Right lobe of liver (tissue), 6 donors: ENCODE measurements at regions not wholly inside any gene's neighbourhood (a gene's known extent, or its start where the extent isn't known, plus 50 kb on each side); places are given as distances from the start of the nearest gene placed in this dataset.
"Not testable (repeated sequence)": the region's sequence is repeated elsewhere in the genome, so short reads cannot be mapped to it uniquely, and the experiment has no call there.

Experiments
- ATAC-seq, 4 donors: fragments of 200-7000 bp; cut with Tn5 transposase; one replicate each; pipeline ENCODE4 v1.9.1; 2020; ENCODE audit warnings: mild to moderate bottlenecking in 4 of 4, moderate library complexity in 4 of 4
- DNase-seq, 3 donors: peaks; one replicate each; pipeline ENCODE4 v3.0.0-alpha.2; 2020
- H3K27ac ChIP-seq, 3 donors: fragments of 200-600 bp; one replicate each; pipeline ENCODE4 v1.8.0; 2022
- H3K27me3 ChIP-seq, 2 donors: fragments of 200-600 bp; one replicate each; pipeline ENCODE4 v1.8.0; 2022
- H3K36me3 ChIP-seq, 4 donors: fragments of 200-600 bp; sonication (generic) in 1 of 4; one replicate each; pipeline versions ENCODE4 v1.5.1 to v1.8.0; 2017 to 2022; ENCODE audit warnings: control low read depth in 1 of 4
- H3K4me1 ChIP-seq, 4 donors: fragments of 200-600 bp; sonication (generic) in 1 of 4; one replicate each; pipeline versions ENCODE4 v1.5.1 to v1.8.0; 2017 to 2022; ENCODE audit warnings: control low read depth in 1 of 4
- H3K4me3 ChIP-seq, 3 donors: fragments of 200-600 bp; one replicate each; pipeline ENCODE4 v1.8.0; 2022
- H3K9me3 ChIP-seq, 4 donors: fragments of 200-600 bp; sonication (generic) in 1 of 4; one replicate each; pipeline versions ENCODE4 v1.5.1 to v1.8.0; 2017 to 2022; ENCODE audit warnings: control low read depth in 1 of 4
- CTCF ChIP-seq, 4 donors: fragments of 200-600 bp in 3 of 4; fragments of 450-650 bp in 1 of 4; IDR thresholded peaks; one replicate each; pipeline versions ENCODE4 v1.5.1 to v1.8.0; 2016 to 2022; ENCODE audit warnings: antibody characterized with exemption in 4 of 4, mild to moderate bottlenecking in 2 of 4
- POLR2A ChIP-seq: fragments of 450-650 bp; IDR thresholded peaks from one replicate; pipeline ENCODE4 v1.6.1; 2017; ENCODE audit warnings: antibody characterized with exemption, mild to moderate bottlenecking
- WGBS: methylation state at CpG from one replicate; pipeline ENCODE4 v1.1.6; 2018; ENCODE audit warnings: low coverage, low lambda C conversion rate; ENCODE audit not compliant: insufficient coverage; ENCODE audit errors: missing lambda C conversion rate; 5-methylcytosine and 5-hydroxymethylcytosine counted together
- intact Hi-C, 2 donors: fragments of 100-400 bp; cut with DNase I; formaldehyde crosslinking; loops; one replicate each; pipeline versions ENCODE4 v1.11.2 to v1.14.1; 2022
- donor health status: DM: no; HTN: yes; CAD: no.
- donor health status: DM: no; HTN: no; CAD: no.
- donor health status: DM: no; HTN: no; CAD: no.
- donor health status: DM: no; HTN: yes; CAD: no.
- donor health status: DM: no; HTN: yes; CAD: no.

DNA sequence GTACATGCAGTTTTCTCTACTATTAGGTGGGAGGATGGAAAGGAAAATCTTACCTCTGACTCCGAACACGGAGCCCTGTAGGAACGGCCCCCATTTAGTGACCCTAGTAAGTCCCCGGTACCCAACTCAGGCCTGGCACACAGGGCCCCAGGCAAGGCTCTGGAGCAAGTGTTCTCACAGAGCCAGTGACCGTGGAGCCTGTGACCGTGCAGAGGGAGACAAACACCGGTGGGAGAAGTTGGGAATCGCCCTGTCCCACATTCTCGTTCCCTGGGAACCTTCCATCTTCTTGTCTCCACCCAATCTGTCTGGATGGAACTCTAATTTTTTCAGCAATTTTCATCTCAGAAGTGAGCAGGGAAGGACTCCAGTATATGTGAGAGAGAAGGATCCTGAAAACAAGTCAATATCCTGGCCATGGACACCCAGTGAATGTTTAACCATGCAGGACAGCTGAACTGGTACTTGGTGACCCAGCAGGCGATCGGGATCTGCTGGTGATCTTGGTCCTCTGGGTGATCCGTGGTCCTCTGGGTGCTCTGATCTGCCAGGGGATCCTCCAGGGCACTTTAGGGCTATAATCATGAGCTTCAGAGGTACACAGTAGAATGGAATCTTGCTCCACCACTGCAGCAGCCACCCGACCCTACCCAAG, 348.6 kb upstream of the ID2 start:
- Histone ChIP-seq H3K4me3 (no peak overlapping the region), H3K4me1 (peaks cover 0 to 27% (median 8%) of the 10 kb centered on the region in 4 donors), H3K27ac (peak overlapping the region in 2 of 3 donors; percentile 2 to 29), H3K27me3 (no peaks in the 10 kb centered on the region), H3K36me3 (no peaks in the 10 kb centered on the region), H3K9me3 (no peaks in the 10 kb centered on the region)
- peak; percentile 36 to 66 (median 56) for DNase-seq
- WGBS: 53% methylated on average over 11 of the region's 13 CpGs
- TF ChIP-seq CTCF (IDR thresholded peaks at IDR 0.05): no peak
- no peak for TF ChIP-seq POLR2A
- intact Hi-C loops: no loop called here
- peak; percentile 51 to 76 (median 70) for ATAC-seq

- H3K4me3 ChIP-seq, DNase-seq, ATAC-seq, intact Hi-C loops, H3K36me3 ChIP-seq, H3K27me3 ChIP-seq, H3K9me3 ChIP-seq: not testable (repeated sequence)
- Histone ChIP-seq H3K27ac (peak overlapping the region in 1 of 3 donors; percentile 2), H3K4me1 (peaks cover 0 to 27% (median 8%) of the 10 kb centered on the region in 4 donors)
- WGBS: 66% methylated on average over 5 of the region's 5 CpGs
These were observed 348.0 kb upstream of the ID2 start for GRCh38 chr2:8333832-8334187.

- no peaks in the 10 kb centered on the region for H3K36me3 ChIP-seq
- ATAC-seq: peak; percentile 84 to 95 (median 92)
- no peaks in the 10 kb centered on the region for H3K27me3 ChIP-seq
- H3K27ac ChIP-seq: peak overlapping the region; percentile 2 to 66 (median 60)
- WGBS: 44% methylated on average over 7 of the region's 12 CpGs
- intact Hi-C loops: no loop called here
- H3K4me3 ChIP-seq: no peak overlapping the region
- DNase-seq: peak; percentile 75 to 82 (median 78)
- no peaks in the 10 kb centered on the region for H3K9me3 ChIP-seq
- H3K4me1 ChIP-seq: peaks cover 0 to 22% (median 8%) of the 10 kb centered on the region in 4 donors
- TF ChIP-seq CTCF (IDR thresholded peaks at IDR 0.05) (no peak), POLR2A (no peak)
These were observed 347.0 kb upstream of the ID2 start for GRCh38 chr2:8334866-8335325.

GRCh38 chr2:8335801-8336200, 346.1 kb upstream of the ID2 start:
- DNase-seq: no peak
- no peak for TF ChIP-seq POLR2A
- TF ChIP-seq CTCF (IDR thresholded peaks at IDR 0.05): no peak
- WGBS: 90% methylated on average over 6 of the region's 8 CpGs

DNA sequence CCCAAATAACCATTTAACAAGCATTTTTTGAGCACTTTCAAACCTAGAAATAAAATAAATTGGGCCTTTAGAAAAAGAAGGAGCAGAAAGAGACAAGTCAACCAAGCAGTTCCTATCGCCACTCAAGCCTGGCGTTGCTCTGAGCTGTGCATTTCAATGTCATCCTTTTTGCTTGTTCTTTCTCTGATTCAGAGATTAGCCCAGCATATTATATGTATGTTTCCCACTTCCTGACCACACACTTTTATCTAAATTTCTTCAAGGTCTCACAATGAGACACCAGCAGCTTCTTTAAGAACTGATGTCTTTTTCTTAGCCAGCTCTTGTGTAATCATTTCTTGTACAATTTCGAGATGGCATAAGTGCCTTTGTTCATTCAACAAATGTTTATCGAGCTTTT, 344.5 kb upstream of the ID2 start:
- Histone ChIP-seq H3K4me3 (no peak overlapping the region), H3K4me1 (peaks cover 0 to 21% (median 8%) of the 10 kb centered on the region in 4 donors), H3K27ac (no peak overlapping the region), H3K27me3 (no peaks in the 10 kb centered on the region), H3K36me3 (no peaks in the 10 kb centered on the region), H3K9me3 (no peaks in the 10 kb centered on the region)
- ATAC-seq: no peak
- WGBS: 64% methylated on average over 4 of the region's 4 CpGs
- intact Hi-C loops: no loop called here
- DNase-seq: no peak
- TF ChIP-seq POLR2A (no peak), CTCF (IDR thresholded peaks at IDR 0.05) (no peak)

More at GRCh38 chr2:8335801-8336200, 346.1 kb upstream of the ID2 start:
- no peak for ATAC-seq
- intact Hi-C loops: no loop called here
- Histone ChIP-seq H3K4me1 (peaks cover 0 to 21% (median 8%) of the 10 kb centered on the region in 4 donors), H3K9me3 (no peaks in the 10 kb centered on the region), H3K36me3 (no peaks in the 10 kb centered on the region), H3K27me3 (no peaks in the 10 kb centered on the region), H3K4me3 (no peak overlapping the region), H3K27ac (no peak overlapping the region)
